Esophagus squamous epithelium (tissue), 5 donors: ENCODE measurements at regions not wholly inside any gene's neighbourhood (a gene's known extent, or its start where the extent isn't known, plus 50 kb on each side); places are given as distances from the start of the nearest gene placed in this dataset.

Source experiments
- DNase-seq: peaks from one replicate; lab custom pipeline; 2025; lab: John Stamatoyannopoulos, UW
- H3K27ac ChIP-seq, 4 donors: fragments of 200-600 bp; sonication (generic); one replicate each; pipeline ENCODE4 v1.5.1; 2016 to 2019; ENCODE audit warnings: mild to moderate bottlenecking in 1 of 4
- H3K27me3 ChIP-seq, 4 donors: fragments of 200-600 bp; sonication (generic); 1 replicate in 3 of 4; 2 replicates in 1 of 4; pipeline versions ENCODE4 v1.5.1 to v1.6.0; 2017 to 2021; ENCODE audit warnings: antibody characterized with exemption in 1 of 4
- H3K36me3 ChIP-seq, 3 donors: fragments of 200-600 bp; sonication (generic); one replicate each; pipeline ENCODE4 v1.5.1; 2016 to 2019
- H3K4me1 ChIP-seq, 3 donors: fragments of 200-600 bp; sonication (generic); one replicate each; pipeline ENCODE4 v1.5.1; 2017 to 2019
- H3K4me3 ChIP-seq, 4 donors: fragments of 200-600 bp; sonication (generic); 1 replicate in 3 of 4; 2 replicates in 1 of 4; pipeline ENCODE4 v1.5.1; 2016 to 2019; ENCODE audit warnings: mild to moderate bottlenecking in 2 of 4, moderate library complexity in 1 of 4
- H3K9me3 ChIP-seq, 3 donors: fragments of 200-600 bp; sonication (generic); one replicate each; pipeline ENCODE4 v1.5.1; 2016 to 2019
- CTCF ChIP-seq, 6 experiments: fragments of 450-650 bp in 4 of 6; fragments of 200-600 bp in 2 of 6; sonication (generic) in 2 of 6; IDR thresholded peaks; one replicate each; pipeline ENCODE4 v1.5.1; 2016 to 2019; ENCODE audit warnings: antibody characterized with exemption in 6 of 6, mild to moderate bottlenecking in 4 of 6, moderate library complexity in 4 of 6
- POLR2A ChIP-seq, 4 donors: fragments of 450-650 bp; IDR thresholded peaks; one replicate each; pipeline ENCODE4 v1.6.1; 2017; ENCODE audit warnings: antibody characterized with exemption in 4 of 4, mild to moderate bottlenecking in 4 of 4, moderate library complexity in 3 of 4
- WGBS, 2 donors: methylation state at CpG; one replicate each; pipeline ENCODE4 v1.1.5; 2018; 5-methylcytosine and 5-hydroxymethylcytosine counted together
- intact Hi-C: fragments of 100-400 bp; cut with DNase I; formaldehyde crosslinking; loops from one replicate; pipeline ENCODE4 v1.15.0; 2022
- donor health status: DM: yes; HTN: yes; CAD: no.

DNA sequence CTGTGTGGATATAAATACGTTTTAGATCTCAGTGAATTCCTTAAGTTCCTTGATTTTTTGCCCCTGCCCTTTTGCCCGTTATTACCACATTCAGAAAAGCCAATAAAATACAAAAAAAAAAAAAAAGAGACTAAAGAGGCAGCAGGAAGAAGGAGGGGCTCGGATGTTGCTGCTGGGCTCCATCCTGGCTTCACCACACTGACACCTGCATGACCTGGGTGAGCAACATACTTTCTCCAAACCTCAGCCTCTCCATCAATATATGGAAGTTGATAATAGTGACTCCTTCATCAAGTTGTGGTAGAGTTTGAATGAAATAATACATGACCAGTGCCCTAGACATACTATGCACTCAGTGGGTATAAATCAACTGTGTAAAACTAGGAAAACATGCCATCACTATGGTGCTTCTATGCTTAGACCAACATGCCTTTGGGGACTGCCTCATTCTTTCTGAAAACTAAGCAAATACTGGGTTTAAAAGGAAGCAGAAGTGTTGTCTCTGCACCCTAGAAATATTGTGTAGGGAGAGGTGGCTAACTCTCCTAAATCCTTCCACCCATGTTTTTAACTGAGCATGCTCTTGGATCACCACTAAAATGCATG lies 243.0 kb downstream of the PIK3R1 start:
- Histone ChIP-seq H3K4me3 (no peak overlapping the region), H3K27me3 (no peaks in the 10 kb centered on the region), H3K4me1 (peaks cover 0 to 41% (median 2%) of the 10 kb centered on the region in 3 donors), H3K9me3 (no peaks in the 10 kb centered on the region), H3K36me3 (no peaks in the 10 kb centered on the region), H3K27ac (no peak overlapping the region)
- intact Hi-C loops: no loop called here
- 78% methylated on average over 3 of the region's 3 CpGs for WGBS, 2 donors
- no peak for TF ChIP-seq POLR2A (IDR thresholded peaks at IDR 0.05)
- no peak for TF ChIP-seq CTCF (IDR thresholded peaks at IDR 0.05)
- no peak for DNase-seq

- DNase-seq: no peak
- no peak for TF ChIP-seq CTCF (IDR thresholded peaks at IDR 0.05)
- no peak for TF ChIP-seq POLR2A (IDR thresholded peaks at IDR 0.05)
- Histone ChIP-seq H3K4me1 (peaks cover 0 to 41% (median 2%) of the 10 kb centered on the region in 3 donors), H3K27ac (no peak overlapping the region), H3K27me3 (no peaks in the 10 kb centered on the region), H3K4me3 (no peak overlapping the region), H3K9me3 (no peaks in the 10 kb centered on the region), H3K36me3 (no peaks in the 10 kb centered on the region)
- intact Hi-C loops: no loop called here
- 57 to 70% methylated on average over 3 of the region's 3 CpGs for WGBS, 2 donors
Observed at GRCh38 chr5:68459093-68459809, 243.7 kb downstream of the PIK3R1 start.

GRCh38 chr5:68459810-68460139 lies 244.2 kb downstream of the PIK3R1 start:
- TF ChIP-seq POLR2A (IDR thresholded peaks at IDR 0.05): no peak
- TF ChIP-seq CTCF (IDR thresholded peaks at IDR 0.05): no peak
- H3K4me3 ChIP-seq: no peak overlapping the region
- no peak overlapping the region for H3K27ac ChIP-seq
- peaks cover 0 to 41% (median 2%) of the 10 kb centered on the region in 3 donors for H3K4me1 ChIP-seq
- H3K36me3 ChIP-seq: no peaks in the 10 kb centered on the region
- DNase-seq: no peak
- intact Hi-C loops: no loop called here
- H3K9me3 ChIP-seq: no peaks in the 10 kb centered on the region
- 54 to 62% methylated on average over 3 of the region's 3 CpGs for WGBS, 2 donors
- no peaks in the 10 kb centered on the region for H3K27me3 ChIP-seq

DNA sequence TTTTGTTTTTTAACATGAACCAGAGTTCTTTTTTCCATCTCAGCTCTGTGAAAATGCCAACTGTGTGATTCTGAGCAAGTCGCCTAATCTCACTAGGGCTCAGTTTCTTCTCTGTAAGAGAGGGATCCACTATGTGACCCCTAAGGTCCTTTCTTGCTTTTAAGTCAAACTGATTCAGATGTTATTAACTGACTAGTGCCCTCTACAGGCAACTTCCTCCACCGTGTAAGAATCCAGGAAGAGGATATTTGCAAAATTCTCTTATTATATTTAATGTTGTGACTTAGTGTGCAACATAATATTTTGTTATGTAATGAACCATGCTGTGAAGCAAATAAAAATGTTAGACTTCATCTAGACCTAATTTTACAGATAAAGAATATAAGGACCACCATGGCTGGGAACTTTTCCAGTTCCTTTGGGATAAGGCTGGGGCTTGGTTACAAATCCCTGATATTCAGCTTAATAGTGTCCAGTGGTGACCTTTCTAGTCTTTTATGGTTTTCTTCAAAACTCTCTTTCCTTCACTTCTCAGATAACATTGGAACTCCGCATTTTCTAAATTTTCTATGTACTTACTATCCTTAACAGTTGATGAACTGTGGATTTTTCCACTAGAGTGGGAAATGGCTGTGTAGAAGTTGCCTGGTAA lies 244.7 kb downstream of the PIK3R1 start:
- TF ChIP-seq CTCF (IDR thresholded peaks at IDR 0.05) (peak; percentile 46 to 77 (median 63)), POLR2A (IDR thresholded peaks at IDR 0.05) (no peak)
- no peaks in the 10 kb centered on the region for H3K36me3 ChIP-seq
- no peaks in the 10 kb centered on the region for H3K27me3 ChIP-seq
- no peak overlapping the region for H3K27ac ChIP-seq
- no peaks in the 10 kb centered on the region for H3K9me3 ChIP-seq
- WGBS, 2 donors: 48 to 54% methylated on average over 3 of the region's 3 CpGs
- no peak overlapping the region for H3K4me3 ChIP-seq
- DNase-seq: no peak
- intact Hi-C loops: no loop called here
- H3K4me1 ChIP-seq: peaks cover 0 to 42% (median 2%) of the 10 kb centered on the region in 3 donors

- WGBS, 2 donors: 92 to 97% methylated on average over 3 of the region's 3 CpGs
- Histone ChIP-seq H3K27ac (no peak overlapping the region), H3K4me3 (no peak overlapping the region), H3K27me3 (peaks cover 0 to 1% (median 0%) of the 10 kb centered on the region in 4 donors), H3K4me1 (peaks cover 6 to 51% (median 12%) of the 10 kb centered on the region in 3 donors), H3K9me3 (no peaks in the 10 kb centered on the region), H3K36me3 (no peaks in the 10 kb centered on the region)
- no peak for DNase-seq
- intact Hi-C loops: no loop called here
- TF ChIP-seq CTCF (IDR thresholded peaks at IDR 0.05): no peak
- no peak for TF ChIP-seq POLR2A (IDR thresholded peaks at IDR 0.05)
Observed at GRCh38 chr5:68463606-68464005, 248.1 kb downstream of the PIK3R1 start.
